ENCODE measurements at regions not wholly inside any gene's neighbourhood (a gene's known extent, or its start where the extent isn't known, plus 50 kb on each side); places are given as distances from the start of the nearest gene placed in this dataset.

DNA sequence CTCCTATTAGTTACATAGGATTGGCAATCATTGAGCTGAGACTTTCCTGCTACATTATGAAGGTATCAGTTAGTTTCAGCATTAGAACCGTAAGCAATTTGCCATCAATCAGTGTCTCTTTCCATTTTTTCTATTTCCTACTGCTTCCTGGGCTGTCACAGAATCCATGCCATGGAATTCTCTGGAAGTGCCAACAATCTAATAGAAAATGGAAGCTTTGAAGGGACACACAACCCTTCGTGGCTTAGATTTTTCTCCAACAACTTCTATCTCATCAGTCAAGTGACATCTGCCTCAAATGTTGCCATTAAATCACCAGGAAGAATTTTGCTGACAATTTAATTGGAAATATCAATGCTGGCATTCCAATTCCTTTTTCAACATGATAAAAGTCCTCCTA is 183.5 kb upstream of the PARD3B start:
- no peak overlapping the region for H3K27ac ChIP-seq
- DNase-seq (ENCODE audit: low spot score), result no peak
- no peak for TF ChIP-seq CTCF (IDR thresholded peaks at IDR 0.05)
- H3K4me3 ChIP-seq, result no peak overlapping the region

DNA sequence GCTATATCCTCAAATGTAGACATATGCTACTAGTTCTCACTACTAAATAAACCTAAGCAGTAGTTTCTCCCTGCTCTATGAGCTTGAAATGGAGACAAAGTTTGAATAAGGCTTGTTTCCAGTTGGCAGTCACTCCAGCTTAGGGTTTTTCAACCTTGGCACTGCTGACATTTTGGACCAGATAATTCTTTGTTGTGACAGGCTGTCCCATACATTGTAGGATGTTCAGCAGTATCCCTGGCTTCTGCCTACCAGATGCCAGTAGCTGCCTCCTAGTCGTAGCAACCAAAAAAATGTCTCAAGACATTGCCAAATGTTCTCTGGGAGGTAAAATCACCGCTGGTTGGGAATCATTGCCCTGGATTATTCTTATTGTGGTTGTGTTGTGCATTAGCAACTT is 182.7 kb upstream of the PARD3B start:
- H3K27ac ChIP-seq, result no peak overlapping the region
- DNase-seq (ENCODE audit: low spot score), result no peak
- TF ChIP-seq CTCF (IDR thresholded peaks at IDR 0.05), result no peak
- H3K4me3 ChIP-seq, result no peak overlapping the region

- no peak for DNase-seq (ENCODE audit: low spot score)
- H3K27ac ChIP-seq, result no peak overlapping the region
- H3K4me3 ChIP-seq, result no peak overlapping the region
- TF ChIP-seq CTCF (IDR thresholded peaks at IDR 0.05), result no peak
Measured at GRCh38 chr2:204363513-204363912, 181.8 kb upstream of the PARD3B start.

DNA sequence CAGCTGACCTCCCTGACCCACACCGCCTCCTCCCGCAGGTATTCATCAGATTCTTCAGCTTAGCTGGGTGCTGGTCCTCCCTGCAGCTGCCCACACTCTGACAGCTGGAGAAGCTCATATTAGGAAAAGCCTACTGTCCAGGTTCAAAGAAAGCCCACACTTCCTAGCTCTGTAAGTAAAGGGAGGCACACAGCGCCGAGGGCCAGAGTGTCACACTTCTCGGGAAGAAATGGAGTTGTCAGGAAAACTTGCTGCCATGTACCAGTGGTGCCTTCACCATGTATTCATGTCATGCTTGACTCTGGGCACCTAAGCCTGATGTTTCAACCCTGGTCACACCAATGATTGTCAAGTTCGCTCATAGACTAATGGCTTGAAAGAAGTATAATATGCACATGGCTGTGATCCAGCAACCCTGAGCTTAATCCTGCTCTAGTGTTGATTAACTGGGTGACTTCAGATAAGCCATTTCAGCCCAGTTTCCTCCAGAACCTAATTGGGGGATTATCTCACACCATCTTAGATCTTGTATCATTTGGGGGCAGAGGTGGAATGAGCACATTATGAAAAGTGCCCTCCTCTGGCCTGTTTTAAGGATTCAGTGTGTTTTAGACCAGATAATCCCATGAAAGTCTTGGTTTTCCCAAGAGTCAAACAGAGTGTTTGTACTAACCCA is 180.3 kb upstream of the PARD3B start:
- Histone ChIP-seq H3K27ac (no peak overlapping the region), H3K4me3 (no peak overlapping the region)
- no peak for DNase-seq (ENCODE audit: low spot score)
- no peak for TF ChIP-seq CTCF (IDR thresholded peaks at IDR 0.05)

DNA sequence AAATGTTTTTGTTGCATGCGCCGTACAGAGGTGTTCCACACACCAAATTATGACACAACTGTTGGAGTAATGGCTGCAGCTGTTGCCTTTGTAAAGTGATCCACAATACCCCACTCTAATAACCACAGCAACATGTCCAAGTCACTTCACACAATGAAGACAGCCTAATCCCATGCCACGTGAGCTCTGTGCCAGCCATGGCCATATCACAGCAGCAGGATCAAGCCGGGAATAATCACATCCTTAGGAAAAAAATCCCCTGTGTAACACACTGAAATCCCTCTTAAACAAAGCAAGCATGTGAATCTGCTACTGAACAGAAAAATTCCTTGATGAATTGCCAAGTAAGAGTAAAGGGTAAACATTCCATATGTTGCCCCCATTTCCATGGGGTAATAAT is 179.5 kb upstream of the PARD3B start:
- TF ChIP-seq CTCF (IDR thresholded peaks at IDR 0.05), result no peak
- no peak for DNase-seq (ENCODE audit: low spot score)
- Histone ChIP-seq H3K4me3 (no peak overlapping the region), H3K27ac (no peak overlapping the region)

DNA sequence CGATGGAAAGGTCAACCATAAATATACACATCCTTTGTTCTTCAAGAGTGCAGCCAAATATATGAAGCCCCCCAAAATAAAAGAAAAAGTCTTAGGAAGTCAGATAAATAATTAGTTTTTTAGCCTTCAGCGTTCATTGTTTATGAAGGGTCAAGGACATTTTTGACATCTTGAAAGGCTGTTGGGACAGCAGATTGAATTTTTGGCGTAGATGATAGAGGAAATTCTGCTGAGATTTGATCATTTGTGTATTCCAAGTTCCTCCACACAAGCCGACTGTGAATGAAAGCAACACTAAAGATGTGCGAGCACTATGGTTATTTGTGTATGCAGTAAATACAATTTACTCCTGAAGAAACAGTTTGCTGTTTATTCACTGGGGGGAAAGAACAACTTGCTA is 177.8 kb upstream of the PARD3B start:
- H3K4me3 ChIP-seq, result no peak overlapping the region
- no peak overlapping the region for H3K27ac ChIP-seq
- DNase-seq (ENCODE audit: low spot score), result no peak
- no peak for TF ChIP-seq CTCF (IDR thresholded peaks at IDR 0.05)

DNA sequence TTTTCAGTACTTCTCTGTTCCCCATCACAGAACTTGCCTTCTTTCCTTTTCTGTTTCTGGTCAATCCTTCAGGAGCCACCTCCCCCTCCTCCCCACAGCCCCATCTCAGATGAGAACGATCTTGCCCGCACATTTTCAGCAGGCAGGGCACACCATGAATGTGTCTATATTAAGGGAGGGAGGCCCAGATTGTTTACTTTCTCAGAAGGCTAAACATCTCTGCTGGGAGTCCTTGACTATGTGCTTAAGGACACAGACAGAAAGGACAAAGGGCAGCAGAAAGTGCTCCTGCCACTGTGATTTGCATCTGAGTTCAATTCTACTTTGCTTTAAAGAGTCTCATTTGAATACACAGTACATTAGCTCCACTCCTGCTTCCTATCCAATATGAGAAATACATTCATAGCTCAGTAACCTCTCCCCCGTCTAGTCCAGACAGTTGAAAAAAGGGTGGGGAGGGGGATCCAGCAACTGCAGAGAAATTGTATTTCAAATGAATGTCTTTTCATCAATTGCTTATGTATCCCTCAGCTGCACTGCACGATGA is 175.0 kb upstream of the PARD3B start:
- TF ChIP-seq CTCF (IDR thresholded peaks at IDR 0.05), result no peak
- no peak overlapping the region for H3K27ac ChIP-seq
- no peak overlapping the region for H3K4me3 ChIP-seq
- no peak for DNase-seq (ENCODE audit: low spot score)
